DOHH2 (cell line): ENCODE measurements at regions not wholly inside any gene's neighbourhood (a gene's known extent, or its start where the extent isn't known, plus 50 kb on each side); places are given as distances from the start of the nearest gene placed in this dataset.

Source experiments
- CTCF ChIP-seq: fragments of 200-600 bp; sonication (generic); IDR thresholded peaks from one replicate; pipeline ENCODE4 v1.5.1; 2014; ENCODE audit warnings: antibody characterized with exemption, mild to moderate bottlenecking, low read depth, low read length; ENCODE audit not compliant: poor library complexity, severe bottlenecking
- EZH2phosphoT487 ChIP-seq: fragments of 200-600 bp; sonication (generic); IDR thresholded peaks from 2 replicates; pipeline ENCODE4 v1.6.1; 2017; ENCODE audit warnings: borderline replicate concordance, mild to moderate bottlenecking, antibody characterized with exemption, low read length, moderate library complexity, mixed read lengths

GRCh38 chr3:117473981-117474538, 764.5 kb downstream of the TUSC7 start:
- TF ChIP-seq CTCF: no peak
- TF ChIP-seq EZH2phosphoT487: no peak
